SKM-1 (cell line): ENCODE measurements at regions not wholly inside any gene's neighbourhood (a gene's known extent, or its start where the extent isn't known, plus 50 kb on each side); places are given as distances from the start of the nearest gene placed in this dataset.

Experiments
- DNase-seq: peaks from one replicate; lab custom pipeline; 2025; ENCODE audit not compliant: unreplicated experiment; lab: John Stamatoyannopoulos, UW

DNA sequence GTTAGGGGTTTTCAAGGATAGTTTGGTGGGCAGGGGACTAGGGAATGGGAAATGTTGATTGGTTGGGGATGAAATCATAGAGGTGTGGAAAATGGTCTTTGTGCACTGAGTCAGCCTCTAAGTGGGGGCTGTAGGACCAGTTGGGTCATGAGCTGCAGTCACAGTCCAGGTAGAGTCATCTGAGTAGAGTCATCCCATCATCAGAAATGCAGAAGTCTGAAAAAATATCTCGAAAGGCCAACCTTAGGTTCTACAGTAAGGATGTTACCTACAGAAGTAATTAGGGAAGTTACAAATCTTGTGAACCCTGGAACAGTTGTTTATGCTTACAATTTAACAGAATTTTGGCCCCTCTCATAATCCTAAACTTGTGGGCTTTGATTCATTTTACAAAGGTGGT is 63.4 kb upstream of the AP1S2 start:
- no peak for DNase-seq

DNA sequence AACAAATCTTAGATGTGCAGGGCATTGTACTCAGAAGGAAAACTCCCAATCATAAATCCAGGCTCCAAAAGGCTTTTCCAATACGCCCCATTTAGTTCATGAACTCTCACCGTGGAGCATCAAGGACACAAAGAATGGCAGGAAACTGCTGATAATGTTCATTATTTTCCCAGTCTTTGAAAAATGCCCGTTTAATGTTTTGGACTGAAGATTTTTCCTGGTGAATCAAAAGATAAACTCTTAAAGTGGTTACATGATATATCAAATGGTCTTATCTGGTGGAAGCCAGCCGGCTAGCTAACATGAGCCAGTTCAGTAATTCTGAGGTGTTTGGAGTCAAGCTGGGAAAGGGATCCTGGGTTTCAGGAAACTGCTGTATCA is 62.1 kb upstream of the AP1S2 start:
- DNase-seq, result no peak

DNA sequence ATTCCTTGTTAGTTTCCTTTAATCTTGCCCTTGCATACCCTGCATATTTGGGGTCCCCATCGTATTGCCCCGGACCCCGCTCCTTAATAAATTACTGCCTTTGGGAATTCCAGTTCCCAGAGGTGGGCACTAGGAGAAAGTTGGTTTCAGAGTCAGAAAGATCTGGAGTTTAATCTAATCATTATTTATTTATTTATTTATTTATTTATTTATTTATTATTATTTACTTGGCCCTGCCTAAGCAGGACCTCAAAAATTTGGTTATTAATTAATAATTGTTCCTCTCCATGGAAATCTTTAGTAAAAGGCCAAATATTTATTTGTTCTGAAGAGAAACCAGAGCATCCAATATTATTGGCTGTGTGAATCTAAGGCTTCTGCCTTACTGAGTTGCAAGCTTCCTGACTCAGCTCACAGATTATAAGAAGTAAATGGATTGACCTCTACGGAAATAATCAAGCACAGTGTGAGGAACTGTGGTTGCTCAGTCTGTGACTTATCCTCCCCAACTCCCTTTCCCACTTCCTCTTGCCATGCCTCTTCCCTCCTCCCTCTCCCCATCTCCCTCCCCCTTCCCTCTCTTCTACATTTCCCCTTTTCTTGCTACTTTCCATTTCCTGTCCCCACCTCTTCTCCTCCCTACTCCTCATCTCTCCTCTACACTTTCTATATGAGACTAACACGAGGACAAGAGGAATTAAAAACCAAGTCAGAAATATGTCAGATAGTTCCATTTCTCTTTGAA is 61.5 kb upstream of the AP1S2 start:
- DNase-seq, result peak; percentile 14

DNA sequence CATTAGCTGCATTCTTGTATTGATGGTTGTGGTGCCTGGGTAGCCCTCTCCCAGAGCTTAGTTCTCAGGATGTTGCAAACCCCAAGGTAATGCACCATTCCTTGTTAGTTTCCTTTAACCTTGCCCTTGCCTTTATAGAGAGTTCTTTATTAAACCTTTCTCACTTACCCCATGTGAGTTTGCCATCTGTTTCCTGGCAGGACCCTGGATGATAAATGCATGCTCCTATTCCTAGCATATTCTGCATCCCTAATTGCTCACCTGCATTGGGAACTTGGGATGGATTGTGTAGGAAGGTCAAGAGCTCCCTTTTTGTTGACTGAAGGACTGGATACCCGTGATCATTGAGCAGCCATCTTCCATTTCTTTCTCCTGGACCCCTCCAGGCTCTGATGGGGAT is 59.9 kb upstream of the AP1S2 start:
- no peak for DNase-seq

DNA sequence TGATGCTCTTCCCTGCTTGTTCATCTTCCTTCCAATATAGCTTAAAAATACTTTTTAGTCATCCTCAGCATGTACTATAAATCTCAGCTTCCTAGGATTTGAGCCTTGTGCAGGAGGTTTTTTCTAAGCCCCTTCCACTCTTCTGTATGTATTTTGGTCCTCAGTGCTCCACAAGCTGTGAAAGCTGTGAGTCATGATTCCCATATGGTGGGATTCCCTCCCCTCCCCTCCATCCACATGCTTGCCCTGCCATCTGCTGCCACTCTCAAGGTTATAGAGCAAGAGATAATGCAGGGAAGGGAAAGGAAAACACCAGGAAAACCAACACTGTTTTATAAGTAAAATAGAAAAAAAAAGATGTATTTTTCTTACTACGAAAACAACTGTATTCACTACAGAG is 58.5 kb upstream of the AP1S2 start:
- DNase-seq, result no peak

DNA sequence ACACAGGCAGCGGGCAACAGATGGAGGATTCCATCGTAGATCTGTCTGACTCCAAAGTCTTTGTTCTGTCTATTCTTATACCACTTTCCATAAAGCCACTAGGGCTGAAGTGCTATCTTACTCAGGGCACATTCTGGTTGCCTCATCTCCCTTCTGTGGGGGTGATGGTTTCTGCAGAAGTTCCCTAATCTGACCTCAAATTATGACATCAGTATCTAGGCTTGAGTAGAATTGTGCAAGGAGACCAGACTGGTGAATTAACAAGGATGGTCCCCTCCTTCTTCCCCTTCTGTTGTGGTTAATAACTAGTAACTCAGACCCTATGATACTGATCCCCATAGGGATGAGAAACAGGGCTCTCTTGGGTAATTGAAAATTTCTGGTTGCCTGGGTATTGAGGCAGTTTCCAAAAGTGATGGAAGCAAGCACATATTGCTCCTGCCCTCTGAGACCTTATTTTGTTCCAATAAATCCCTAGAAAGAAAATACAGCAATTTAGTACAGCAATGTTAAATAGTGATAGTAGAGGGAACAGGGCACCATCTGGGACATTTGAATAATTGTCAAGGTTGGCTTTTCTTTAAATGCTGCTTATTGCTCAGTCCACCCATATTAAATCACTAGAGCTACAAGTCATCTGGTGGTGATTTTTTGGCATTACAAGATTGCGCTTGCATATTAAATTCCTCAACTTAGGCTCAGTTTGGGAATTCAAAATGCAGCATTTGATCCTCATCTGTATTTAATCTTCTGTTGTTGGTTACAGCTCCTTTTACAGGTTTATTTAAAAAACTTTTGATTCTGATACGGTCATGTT is 57.3 kb upstream of the AP1S2 start:
- DNase-seq, result peak; percentile 64

DNA sequence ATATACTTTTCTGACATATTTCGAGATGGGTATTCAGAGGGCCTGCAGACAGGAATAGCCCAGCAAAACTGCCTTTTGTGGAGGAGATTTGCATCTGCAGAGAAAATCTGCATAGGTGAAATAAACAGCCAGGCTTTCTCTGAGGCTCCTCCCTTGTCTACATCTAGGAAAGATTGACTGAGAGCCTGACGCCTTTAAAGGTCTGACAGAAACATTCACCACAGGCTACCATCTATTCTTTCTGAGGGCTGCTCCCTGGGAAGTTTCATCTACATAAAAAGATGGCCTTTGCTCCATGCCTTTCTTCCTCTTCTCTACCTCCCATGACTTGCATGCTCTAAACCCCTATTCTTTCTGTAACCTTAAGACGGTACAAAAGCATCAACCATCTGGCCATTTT is 55.0 kb upstream of the AP1S2 start:
- DNase-seq, result no peak

DNA sequence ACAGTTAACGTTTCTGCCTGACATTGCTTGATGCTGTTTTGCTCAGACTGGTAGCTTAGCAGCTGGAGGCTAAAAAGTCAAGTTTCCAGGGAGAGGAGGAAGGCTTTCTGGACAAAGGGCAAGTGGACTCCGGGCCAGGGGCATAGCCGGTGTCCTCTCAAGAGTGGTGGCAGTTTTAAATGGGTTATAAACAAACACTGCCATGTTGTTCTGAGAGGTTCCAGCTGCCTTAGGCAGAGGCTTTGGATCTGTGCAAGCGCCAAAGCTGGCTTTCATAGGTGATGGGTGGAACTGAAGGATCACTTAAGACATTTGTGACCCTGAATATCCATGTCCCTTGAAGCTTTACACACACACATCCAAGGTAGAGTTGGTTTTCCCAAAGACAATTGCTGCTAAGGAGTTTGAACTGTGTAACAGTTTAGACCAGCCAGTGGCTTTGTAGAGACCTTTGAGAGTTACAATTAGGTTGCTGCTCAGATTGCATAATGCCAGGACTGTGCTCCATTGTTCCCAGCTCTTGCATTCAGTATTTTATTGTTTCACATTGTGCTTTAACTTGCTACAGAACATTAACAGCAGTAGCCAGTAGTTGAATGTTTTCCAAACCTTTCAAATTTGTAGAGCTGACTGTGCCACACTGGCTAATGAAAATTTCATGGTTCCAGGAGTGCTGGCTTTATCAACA is 54.1 kb upstream of the AP1S2 start:
- DNase-seq, result no peak

DNA sequence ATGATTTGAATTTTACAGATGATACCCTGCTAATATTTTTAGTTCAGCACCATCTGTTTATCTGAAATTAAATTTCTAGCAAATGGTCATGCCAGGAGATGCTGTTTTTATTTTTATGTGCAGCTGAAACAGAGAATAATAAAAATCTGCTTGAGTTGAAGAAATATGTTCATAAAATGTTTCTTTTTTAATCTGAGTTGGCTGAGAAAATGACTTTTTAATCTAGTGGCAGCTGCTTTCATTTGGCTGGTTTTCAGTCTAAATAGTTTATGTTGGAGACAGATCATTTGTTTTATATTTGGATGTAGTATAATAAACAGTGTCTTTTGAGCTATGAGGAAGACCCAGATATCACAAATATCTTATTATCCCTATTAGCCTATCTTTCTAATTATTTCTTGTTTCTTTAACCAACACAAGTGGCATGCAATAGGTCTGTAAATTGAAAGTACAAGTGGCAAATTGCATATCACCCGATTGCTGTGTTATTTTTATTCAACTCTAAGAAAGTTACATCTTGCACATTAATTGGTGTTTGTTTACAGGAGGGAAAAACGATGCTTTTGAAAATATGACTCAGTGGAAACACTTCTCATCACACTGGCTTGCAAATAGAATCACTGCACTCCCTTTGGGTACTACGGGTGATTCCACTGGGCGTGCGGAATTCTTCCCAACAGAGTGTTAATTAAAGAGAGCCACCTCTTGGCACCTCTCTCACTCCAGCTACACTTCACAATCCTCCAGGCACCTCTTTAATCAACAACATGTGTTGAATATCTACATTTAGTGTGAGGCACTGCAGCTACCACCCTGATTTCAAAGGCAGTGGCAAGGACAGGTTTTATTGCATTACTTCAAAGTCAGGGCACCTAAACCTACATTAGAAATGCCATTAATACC is 51.7 kb upstream of the AP1S2 start:
- no peak for DNase-seq
